ENCODE measurements at regions not wholly inside any gene's neighbourhood (a gene's known extent, or its start where the extent isn't known, plus 50 kb on each side); places are given as distances from the start of the nearest gene placed in this dataset.

GRCh38 chr16:64830653-64831052 is 291.2 kb downstream of the CDH11 start:
- no peak overlapping the region for H3K4me3 ChIP-seq (ENCODE audit: low read depth, low read length)
- no peak for TF ChIP-seq CTCF (IDR thresholded peaks at IDR 0.05; ENCODE audit: low read depth, low read length, missing control alignments)
- no peak for DNase-seq (ENCODE audit: low read depth)

- no peak for DNase-seq (ENCODE audit: low read depth)
- no peak for TF ChIP-seq CTCF (IDR thresholded peaks at IDR 0.05; ENCODE audit: low read depth, low read length, missing control alignments)
- no peak overlapping the region for H3K4me3 ChIP-seq (ENCODE audit: low read depth, low read length)
Measured at GRCh38 chr16:64829678-64830077, 292.2 kb downstream of the CDH11 start.

GRCh38 chr16:64826374-64826773 is 295.5 kb downstream of the CDH11 start:
- no peak for TF ChIP-seq CTCF (IDR thresholded peaks at IDR 0.05; ENCODE audit: low read depth, low read length, missing control alignments)
- no peak for DNase-seq (ENCODE audit: low read depth)
- H3K4me3 ChIP-seq (ENCODE audit: low read depth, low read length): no peak overlapping the region

- no peak for TF ChIP-seq CTCF (IDR thresholded peaks at IDR 0.05; ENCODE audit: low read depth, low read length, missing control alignments)
- DNase-seq (ENCODE audit: low read depth): no peak
- H3K4me3 ChIP-seq (ENCODE audit: low read depth, low read length): no peak overlapping the region
Measured at GRCh38 chr16:64823481-64824075, 298.3 kb downstream of the CDH11 start.

GRCh38 chr16:64809876-64810629 is 311.8 kb downstream of the CDH11 start:
- no peak for TF ChIP-seq CTCF (IDR thresholded peaks at IDR 0.05; ENCODE audit: low read depth, low read length, missing control alignments)
- no peak for DNase-seq (ENCODE audit: low read depth)
- H3K4me3 ChIP-seq (ENCODE audit: low read depth, low read length): no peak overlapping the region

- DNase-seq (ENCODE audit: low read depth): no peak
- TF ChIP-seq CTCF (IDR thresholded peaks at IDR 0.05; ENCODE audit: low read depth, low read length, missing control alignments): no peak
- H3K4me3 ChIP-seq (ENCODE audit: low read depth, low read length): no peak overlapping the region
Measured at GRCh38 chr16:64808474-64808873, 313.4 kb downstream of the CDH11 start.

GRCh38 chr16:64791756-64792155 is 330.1 kb downstream of the CDH11 start:
- DNase-seq (ENCODE audit: low read depth): no peak
- no peak for TF ChIP-seq CTCF (IDR thresholded peaks at IDR 0.05; ENCODE audit: low read depth, low read length, missing control alignments)
- H3K4me3 ChIP-seq (ENCODE audit: low read depth, low read length): no peak overlapping the region

All from GM12864 (cell line).